Hematopoietic multipotent progenitor cell treated with erythropoietin and hydrocortisone succinate and interleukin-3 and kit ligand, for 8 days (in vitro differentiated cells): ENCODE measurements at regions not wholly inside any gene's neighbourhood (a gene's known extent, or its start where the extent isn't known, plus 50 kb on each side); places are given as distances from the start of the nearest gene placed in this dataset.

Experiments used
- DNase-seq: peaks from one replicate; pipeline ENCODE4 v3.0.0-alpha.2; 2015

DNA sequence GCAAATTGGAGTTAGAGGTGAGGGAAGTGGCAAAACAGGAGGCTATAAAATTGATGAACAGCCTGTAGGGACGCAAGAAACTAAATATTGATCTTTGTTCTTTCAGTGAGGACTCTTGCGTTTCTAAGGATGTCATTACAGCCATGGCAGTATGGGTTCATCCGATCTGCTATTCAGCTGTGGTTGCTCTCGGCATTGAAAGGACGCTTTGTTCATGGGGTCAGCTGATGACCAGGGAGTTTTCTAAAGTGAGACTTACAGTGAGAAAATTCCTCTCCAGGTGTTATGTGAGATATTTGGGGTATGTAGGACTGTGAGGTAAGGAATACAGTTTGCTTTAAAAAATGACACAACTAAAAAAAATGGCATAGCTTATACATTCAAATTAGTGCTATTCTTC is 52.7 kb upstream of the PELI1 start:
- DNase-seq = no peak

DNA sequence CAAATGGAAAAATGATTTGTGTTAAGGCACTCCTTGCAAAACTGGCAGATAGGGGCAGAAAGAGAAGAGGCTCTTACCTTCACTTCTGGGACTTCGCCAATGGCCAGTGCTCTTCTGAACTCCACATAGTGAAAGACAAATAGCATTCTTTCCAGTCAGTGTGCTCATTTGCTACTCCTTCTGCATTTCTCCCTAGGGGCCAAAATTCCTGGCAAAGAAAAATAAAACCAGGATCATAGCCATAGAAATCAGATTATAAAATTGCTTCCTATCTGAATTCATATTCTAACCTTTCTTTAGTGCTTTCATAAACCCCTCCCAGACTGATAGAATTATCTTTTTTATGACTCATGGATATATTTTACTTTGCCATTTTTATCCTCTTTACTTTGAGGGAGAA is 56.9 kb upstream of the PELI1 start:
- DNase-seq = no peak

DNA sequence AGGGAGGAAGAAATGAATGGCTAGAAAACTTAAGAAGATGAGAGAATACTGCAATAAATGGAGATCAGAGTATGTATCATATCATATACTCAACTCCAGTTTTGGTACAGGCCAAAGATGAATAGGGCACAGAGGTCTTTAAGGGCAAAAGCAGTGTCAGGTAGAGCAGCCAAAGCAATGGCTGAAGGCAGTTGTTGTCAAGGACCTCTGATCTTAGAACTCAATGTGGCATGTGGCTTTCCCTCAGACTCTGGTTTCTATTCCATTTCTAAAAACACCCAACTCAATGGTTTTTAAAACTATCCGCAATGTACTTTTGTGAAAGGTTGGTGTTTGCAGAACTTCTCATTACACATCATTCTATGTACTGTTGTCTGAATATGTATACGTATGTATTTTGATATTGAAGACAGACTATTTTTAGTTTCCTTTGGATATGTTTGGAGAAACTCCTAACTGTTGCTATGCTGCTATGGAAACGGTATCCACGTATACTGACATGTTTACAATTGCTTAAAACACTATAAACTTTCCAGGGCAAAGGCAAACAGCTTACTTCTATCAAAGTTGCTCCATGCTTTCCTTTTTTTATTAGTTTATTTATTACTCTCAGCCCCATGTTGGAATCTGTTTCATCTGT is 58.1 kb upstream of the PELI1 start:
- DNase-seq = no peak

DNA sequence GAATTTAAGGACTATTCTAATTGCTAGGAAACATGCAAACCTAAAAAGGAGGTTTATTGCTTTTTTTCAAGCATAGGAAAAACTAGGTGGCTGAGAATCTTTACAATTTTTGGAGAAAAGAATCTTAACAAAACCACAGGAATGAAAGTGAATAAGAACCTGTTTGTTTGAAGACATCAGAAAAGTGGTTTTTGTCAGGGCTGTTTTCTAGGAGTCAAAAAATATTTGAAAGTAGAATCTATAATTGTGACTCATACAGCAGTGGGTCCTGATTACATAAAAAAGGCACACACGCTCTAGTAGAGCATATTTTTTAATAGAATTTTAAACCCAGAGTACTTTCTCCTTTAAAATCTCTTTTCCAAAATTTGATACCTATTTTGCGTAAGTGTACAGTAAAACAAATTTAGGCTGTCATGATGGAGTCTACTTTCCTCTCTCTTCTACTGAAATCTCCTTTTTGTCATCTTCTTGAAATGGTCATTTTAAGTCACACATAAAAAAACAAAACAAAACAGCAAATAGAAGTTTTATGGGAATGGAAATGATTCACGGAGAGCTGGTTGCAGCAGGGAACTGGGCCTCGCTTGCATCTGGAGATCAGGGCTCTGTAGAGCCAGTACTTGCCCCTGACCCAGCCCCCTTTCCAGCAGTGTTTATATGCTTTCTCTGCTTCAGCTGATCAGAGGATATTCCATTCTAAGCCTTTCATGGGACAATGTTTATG is 59.1 kb upstream of the PELI1 start:
- no peak for DNase-seq

GRCh38 chr2:64203858-64204632 is 59.8 kb upstream of the PELI1 start:
- no peak for DNase-seq

DNA sequence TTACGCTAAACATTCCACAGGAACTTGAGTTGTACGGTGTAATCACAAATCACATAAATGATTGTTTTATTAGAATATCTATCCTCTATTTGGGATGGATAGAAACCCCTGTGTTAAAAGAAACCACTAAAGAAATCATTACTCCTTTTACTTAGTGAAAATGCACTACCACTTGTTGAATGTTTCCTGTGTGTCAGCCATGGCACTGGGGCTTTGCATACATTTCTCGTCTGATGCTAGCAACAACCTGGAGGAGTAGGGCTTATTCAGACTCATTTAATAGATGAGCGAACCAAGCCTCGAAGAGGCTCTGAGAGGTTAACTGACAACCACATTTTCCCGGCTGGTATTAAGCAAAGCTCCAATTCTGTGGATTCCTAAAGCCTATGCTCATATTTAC is 60.5 kb upstream of the PELI1 start:
- DNase-seq = no peak

GRCh38 chr2:64205415-64205814 is 61.2 kb upstream of the PELI1 start:
- no peak for DNase-seq

- DNase-seq = no peak
Observed at GRCh38 chr2:64207573-64207972, 63.4 kb upstream of the PELI1 start.

DNA sequence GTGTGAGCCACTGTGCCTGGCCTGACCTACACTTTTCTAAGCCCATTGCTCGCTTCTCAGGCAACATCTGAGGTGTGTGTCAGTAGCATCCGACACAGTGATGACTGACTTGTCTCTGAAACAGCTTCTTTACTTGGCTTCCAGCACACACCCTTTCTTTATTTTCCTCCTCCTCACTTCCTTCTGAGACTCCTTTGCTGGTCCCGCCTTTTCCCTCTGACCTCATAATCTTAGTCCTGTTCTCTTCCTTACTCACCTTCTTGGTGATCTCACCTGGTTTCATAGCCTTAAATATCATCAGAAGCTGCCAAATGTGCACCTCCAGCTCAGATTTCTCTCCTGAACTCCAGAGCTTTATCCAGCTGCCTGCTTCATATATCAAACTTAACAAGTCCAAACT is 66.6 kb upstream of the PELI1 start:
- no peak for DNase-seq

DNA sequence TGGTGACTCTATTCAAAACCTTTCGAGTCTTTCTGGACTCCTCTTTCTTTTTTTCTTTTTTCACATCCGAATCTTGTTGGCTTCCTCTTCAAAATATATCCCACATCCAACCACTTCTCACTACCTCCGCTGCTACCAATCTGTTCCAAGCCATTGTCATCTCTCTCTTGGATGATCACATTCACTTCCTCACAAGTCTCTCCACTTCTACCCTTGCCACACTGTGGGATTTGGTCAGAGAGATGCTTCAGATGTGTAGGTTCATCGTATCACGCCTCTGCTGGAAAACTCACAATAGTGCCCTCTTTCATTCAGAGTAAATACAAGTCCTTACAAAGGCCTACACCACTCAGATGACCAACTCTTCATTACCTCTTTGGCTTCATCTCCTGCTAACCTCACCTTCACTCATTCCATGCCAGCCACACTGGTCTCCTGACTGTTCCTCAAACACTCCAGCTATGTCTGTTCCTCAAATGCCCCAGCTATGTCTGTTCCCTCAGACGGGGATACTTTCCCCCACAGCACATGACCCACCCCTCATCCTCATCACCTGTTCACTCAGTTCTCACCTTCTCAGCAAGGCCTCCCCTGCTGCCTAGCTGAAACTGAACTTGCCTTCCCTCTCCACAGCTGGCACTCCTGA is 67.2 kb upstream of the PELI1 start:
- no peak for DNase-seq

DNA sequence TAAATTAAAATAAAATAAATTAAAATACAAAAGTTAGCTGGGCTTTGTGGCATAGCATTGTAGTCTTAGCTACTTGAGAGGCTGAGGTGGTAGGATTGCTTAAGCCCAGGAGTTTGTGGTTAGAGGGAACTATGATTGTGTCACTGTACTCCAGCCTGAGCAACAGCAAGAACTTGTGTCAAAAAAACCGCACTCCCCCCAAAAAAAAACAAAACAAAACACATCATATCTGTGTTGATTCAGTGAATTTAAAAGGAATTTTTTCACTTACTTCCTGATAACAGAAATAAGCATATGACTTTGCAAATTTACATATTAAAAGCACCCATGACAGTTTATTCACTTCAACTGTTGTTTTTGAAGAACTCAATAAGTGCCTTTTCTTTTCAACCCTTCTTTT is 68.1 kb upstream of the PELI1 start:
- DNase-seq = peak; percentile 57

GRCh38 chr2:64212801-64213321 is 68.6 kb upstream of the PELI1 start:
- peak; percentile 67 for DNase-seq

DNA sequence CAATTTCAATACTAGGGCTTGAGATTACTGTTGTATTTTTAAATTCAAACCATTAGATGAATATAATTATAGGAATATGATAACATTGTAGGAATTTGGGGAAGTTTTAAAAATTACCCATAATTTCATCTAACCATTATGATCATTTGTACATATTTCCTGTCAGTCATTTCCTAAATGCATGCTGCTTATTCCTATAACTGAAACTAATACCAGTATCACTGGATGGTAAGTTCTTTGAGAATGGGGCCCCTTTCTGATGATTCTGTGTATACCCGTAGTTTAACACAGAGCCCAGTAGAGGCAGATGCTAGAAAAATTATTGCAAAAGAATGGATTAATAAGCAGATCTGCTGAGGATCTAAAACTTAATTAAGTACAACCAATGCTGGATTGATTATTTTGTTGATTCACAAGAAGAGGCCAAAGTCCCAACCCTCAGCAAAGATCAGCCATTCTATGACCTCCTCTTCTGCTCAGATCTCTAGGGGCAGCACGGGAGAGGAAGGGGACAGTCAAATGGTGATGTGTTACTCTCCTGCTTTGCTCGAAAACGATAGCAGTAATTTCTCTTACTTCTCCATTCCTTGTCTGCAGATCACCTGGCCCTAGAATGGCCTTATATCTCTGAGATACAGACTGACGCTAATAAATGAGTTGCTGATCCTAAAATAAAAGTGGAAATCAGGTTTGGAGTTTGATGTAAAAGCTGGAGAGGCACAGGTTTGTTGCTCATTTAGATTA is 69.5 kb upstream of the PELI1 start:
- DNase-seq = no peak

GRCh38 chr2:64214281-64215115 is 70.3 kb upstream of the PELI1 start:
- DNase-seq = no peak

- no peak for DNase-seq
Observed at GRCh38 chr2:64217198-64217869, 73.1 kb upstream of the PELI1 start.

DNA sequence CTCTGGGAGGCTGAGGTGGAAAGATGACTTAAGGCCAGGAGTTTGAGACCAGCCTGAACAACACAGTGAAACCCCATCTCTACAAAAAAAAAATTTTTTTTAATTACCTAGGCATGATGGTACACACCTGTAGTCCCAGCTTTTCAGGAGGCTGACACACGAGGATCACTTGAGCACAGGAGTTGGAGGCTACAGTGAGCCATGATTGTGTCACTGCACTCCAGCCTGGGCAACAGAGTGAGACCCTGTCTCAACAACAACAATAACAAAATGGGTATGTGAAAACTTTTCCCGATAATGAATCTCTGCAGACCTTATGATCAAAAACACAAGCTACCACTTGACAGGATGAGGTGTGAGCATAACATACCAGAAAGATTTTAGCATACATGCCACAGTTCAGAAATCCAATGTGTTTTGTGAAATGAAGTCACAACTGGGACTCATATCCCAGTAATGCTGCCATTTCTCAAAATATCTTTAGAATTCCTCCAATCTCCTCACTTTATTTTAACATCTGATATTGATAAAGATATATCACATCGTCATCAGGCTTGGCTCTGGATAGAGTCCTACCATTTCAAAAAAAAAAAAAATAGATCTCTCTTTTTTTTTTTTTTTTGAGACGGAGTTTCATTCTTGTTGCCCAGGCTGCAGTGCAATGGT is 74.0 kb upstream of the PELI1 start:
- no peak for DNase-seq

- no peak for DNase-seq
Observed at GRCh38 chr2:64219149-64219548, 74.9 kb upstream of the PELI1 start.

DNA sequence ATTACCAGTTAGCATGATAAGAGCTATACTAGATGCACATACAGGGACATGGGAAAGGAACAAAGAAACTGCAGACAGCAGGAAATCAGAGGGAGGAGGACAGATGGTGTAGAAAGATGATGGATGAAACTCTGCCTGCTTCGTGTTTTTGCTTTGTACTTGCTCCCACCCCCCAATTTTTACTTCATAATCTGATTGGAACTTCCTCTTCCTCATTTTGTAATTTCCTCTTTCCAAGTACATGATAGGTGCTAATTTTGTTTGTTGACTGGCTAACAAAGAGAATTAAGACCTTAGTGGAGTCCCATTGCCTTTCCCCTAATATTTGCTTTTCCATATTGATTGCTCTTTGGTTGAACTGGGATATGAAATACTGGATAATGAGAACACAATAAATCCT is 76.0 kb upstream of the PELI1 start:
- DNase-seq = no peak

- no peak for DNase-seq
Observed at GRCh38 chr2:64220894-64221617, 76.8 kb upstream of the PELI1 start.

GRCh38 chr2:64221935-64222334 is 77.7 kb upstream of the PELI1 start:
- no peak for DNase-seq
